Keratinocyte (primary cell): ENCODE measurements at regions not wholly inside any gene's neighbourhood (a gene's known extent, or its start where the extent isn't known, plus 50 kb on each side); places are given as distances from the start of the nearest gene placed in this dataset.

Experiments used
- DNase-seq: peaks from one replicate; pipeline ENCODE4 v3.0.0-alpha.2; 2011; ENCODE audit warnings: low read depth, missing footprints, low spot score
- FAIRE-seq: peaks from 2 replicates; lab custom pipeline; 2011; peaks lifted over from hg19 to GRCh38; lab: Jason Lieb, UNC
- H2AFZ ChIP-seq: 2 replicates; pipeline ENCODE4 v1.6.0; 2012; ENCODE audit warnings: low read length, control low read depth, inconsistent platforms; ENCODE audit not compliant: control insufficient read depth
- H3K27ac ChIP-seq: 2 replicates; pipeline ENCODE4 v1.5.1; 2011; ENCODE audit warnings: low read length; ENCODE audit not compliant: control insufficient read depth, insufficient read depth
- H3K27me3 ChIP-seq: 3 replicates; pipeline ENCODE4 v1.6.0; 2011; ENCODE audit warnings: low read length; ENCODE audit not compliant: control insufficient read depth, insufficient read depth; ENCODE audit errors: extremely low read depth
- H3K36me3 ChIP-seq, 2 experiments: 2 replicates in 1 of 2; 3 replicates in 1 of 2; pipeline ENCODE4 v1.5.1; 2011; ENCODE audit warnings: low read length in 2 of 2, mild to moderate bottlenecking in 1 of 2; ENCODE audit not compliant: control insufficient read depth in 2 of 2, insufficient read depth in 2 of 2; ENCODE audit errors: extremely low read depth in 1 of 2
- H3K4me1 ChIP-seq: 3 replicates; pipeline ENCODE4 v1.5.1; 2011; ENCODE audit warnings: low read length; ENCODE audit not compliant: control insufficient read depth, insufficient read depth; ENCODE audit errors: extremely low read depth
- H3K4me2 ChIP-seq: 3 replicates; pipeline ENCODE4 v1.6.0; 2011; ENCODE audit warnings: low read depth, low read length; ENCODE audit not compliant: control insufficient read depth, insufficient read depth; ENCODE audit errors: extremely low read depth
- H3K4me3 ChIP-seq, 3 experiments: fragments of 200-600 bp in 1 of 3; sonication (generic) in 1 of 3; 2 replicates in 2 of 3; 3 replicates in 1 of 3; pipeline ENCODE4 v1.5.1; 2011 to 2016; ENCODE audit warnings: low read length in 3 of 3, mild to moderate bottlenecking in 3 of 3, control low read depth in 2 of 3, inconsistent platforms in 1 of 3, low read depth in 1 of 3, mixed read lengths in 1 of 3, mixed run types in 1 of 3, moderate library complexity in 1 of 3; ENCODE audit not compliant: control insufficient read depth in 2 of 3, insufficient read depth in 2 of 3; ENCODE audit errors: extremely low read depth in 1 of 3
- H3K79me2 ChIP-seq: 2 replicates; pipeline ENCODE4 v1.6.0; 2012; ENCODE audit warnings: low read length; ENCODE audit not compliant: control insufficient read depth, insufficient read depth
- H3K9ac ChIP-seq: 3 replicates; pipeline ENCODE4 v1.6.0; 2011; ENCODE audit warnings: low read length; ENCODE audit not compliant: control insufficient read depth, insufficient read depth; ENCODE audit errors: extremely low read depth
- H3K9me1 ChIP-seq: 3 replicates; pipeline ENCODE4 v1.6.0; 2011; ENCODE audit warnings: low read length; ENCODE audit not compliant: control insufficient read depth, insufficient read depth; ENCODE audit errors: extremely low read depth
- H3K9me3 ChIP-seq: 2 replicates; pipeline ENCODE4 v1.5.1; 2012; ENCODE audit warnings: low read depth, low read length; ENCODE audit not compliant: control insufficient read depth
- H4K20me1 ChIP-seq: 3 replicates; pipeline ENCODE4 v1.6.0; 2011; ENCODE audit warnings: low read length; ENCODE audit not compliant: control insufficient read depth, insufficient read depth; ENCODE audit errors: extremely low read depth
- CTCF ChIP-seq, 3 experiments: IDR thresholded peaks in 1 of 3; conservative IDR thresholded peaks in 1 of 3; optimal IDR thresholded peaks in 1 of 3; 2 replicates in 2 of 3; 3 replicates in 1 of 3; pipeline versions ENCODE3 to v1.5.1; 2011; ENCODE audit warnings: low read length in 3 of 3, mild to moderate bottlenecking in 3 of 3, moderate library complexity in 2 of 3, control low read depth in 1 of 3, inconsistent platforms in 1 of 3; ENCODE audit not compliant: insufficient read depth in 2 of 3; ENCODE audit errors: extremely low read depth in 1 of 3
- EZH2 ChIP-seq: IDR thresholded peaks from one replicate; pipeline ENCODE4 v1.6.1; 2012; ENCODE audit warnings: inconsistent platforms, mild to moderate bottlenecking, low read length, moderate library complexity
- dilution Hi-C: fragments of 300-500 bp; cut with MboI; formaldehyde crosslinking; loops from one replicate; pipeline ENCODE4 v1.7.0; 2020; ENCODE audit warnings: low sequenced_read_pairs; ENCODE audit not compliant: extremely low pct_ligation_motif_present

- H3K4me3 ChIP-seq = no peak overlapping the region
- FAIRE-seq = no peak
- H3K9me1 ChIP-seq = no peaks in the 10 kb centered on the region
Measured at GRCh38 chr12:93272997-93273396, 104.7 kb upstream of the NUDT4 start.

GRCh38 chr12:93273834-93274564 lies 103.7 kb upstream of the NUDT4 start:
- H3K4me2 ChIP-seq = no peak overlapping the region
- peaks cover 3% of the 10 kb centered on the region for H3K27me3 ChIP-seq

More at GRCh38 chr12:93272997-93273396, 104.7 kb upstream of the NUDT4 start:
- Histone ChIP-seq H4K20me1 (no peaks in the 10 kb centered on the region), H3K27me3 (peaks cover 3% of the 10 kb centered on the region), H3K9me3 (no peaks in the 10 kb centered on the region), H3K36me3 (no peaks in the 10 kb centered on the region), H3K4me1 (no peaks in the 10 kb centered on the region), H2AFZ (no peak overlapping the region), H3K27ac (no peak overlapping the region), H3K9ac (no peak overlapping the region), H3K4me2 (no peak overlapping the region), H3K79me2 (no peaks in the 10 kb centered on the region)
- no peak for DNase-seq
- TF ChIP-seq EZH2 = no peak
- no peak for TF ChIP-seq CTCF (optimal IDR thresholded peaks at IDR 0.05 in 1 of 3, IDR thresholded peaks at IDR 0.05 in 1 of 3, conservative IDR thresholded peaks at IDR 0.05 in 1 of 3; ENCODE audit: extremely low read depth in 1 of 3, insufficient read depth in 2 of 3, low read length in 3 of 3)
- dilution Hi-C loops = no loop called here

More at GRCh38 chr12:93273834-93274564, 103.7 kb upstream of the NUDT4 start:
- dilution Hi-C loops = no loop called here
- no peak overlapping the region for H3K4me3 ChIP-seq
- H4K20me1 ChIP-seq = no peaks in the 10 kb centered on the region
- no peak for DNase-seq
- H3K27ac ChIP-seq = no peak overlapping the region
- H3K36me3 ChIP-seq = no peaks in the 10 kb centered on the region
- H3K79me2 ChIP-seq = no peaks in the 10 kb centered on the region
- H3K4me1 ChIP-seq = no peaks in the 10 kb centered on the region
- no peaks in the 10 kb centered on the region for H3K9me1 ChIP-seq
- no peak overlapping the region for H3K9ac ChIP-seq
- FAIRE-seq = no peak
- TF ChIP-seq CTCF (optimal IDR thresholded peaks at IDR 0.05 in 1 of 3, IDR thresholded peaks at IDR 0.05 in 1 of 3, conservative IDR thresholded peaks at IDR 0.05 in 1 of 3; ENCODE audit: extremely low read depth in 1 of 3, insufficient read depth in 2 of 3, low read length in 3 of 3) = no peak
- TF ChIP-seq EZH2 = no peak
- no peaks in the 10 kb centered on the region for H3K9me3 ChIP-seq
- H2AFZ ChIP-seq = no peak overlapping the region
